ENCODE measurements at regions not wholly inside any gene's neighbourhood (a gene's known extent, or its start where the extent isn't known, plus 50 kb on each side); places are given as distances from the start of the nearest gene placed in this dataset.

DNA sequence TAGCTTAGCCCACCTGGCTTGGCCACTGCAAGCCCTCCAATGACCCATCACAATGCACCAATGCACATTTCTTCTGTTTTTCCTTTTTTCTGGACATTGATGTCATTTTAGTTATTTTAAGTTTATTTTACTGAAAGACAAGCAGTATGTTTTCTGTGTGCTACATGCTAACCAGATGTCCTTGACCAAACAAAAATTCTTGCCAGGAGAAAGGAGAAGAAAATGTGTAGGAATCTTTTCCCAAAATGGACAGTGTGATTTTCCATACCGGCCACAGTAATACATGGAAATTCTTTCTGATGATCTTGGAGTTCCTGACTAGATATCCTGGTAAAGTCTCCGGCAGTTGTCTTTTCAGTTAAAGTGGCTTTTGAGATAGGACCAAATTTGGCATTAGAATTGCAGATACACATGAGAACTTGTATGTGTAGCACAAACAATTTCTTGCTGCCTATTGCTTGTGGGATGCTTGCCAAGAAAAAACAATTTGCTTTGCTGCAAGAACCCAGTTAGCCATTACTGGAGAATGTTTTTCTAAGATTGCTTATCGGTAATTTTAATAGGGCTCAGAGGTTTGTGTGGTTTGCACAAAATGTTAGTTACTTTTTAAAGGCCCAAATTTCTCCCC lies 696.5 kb upstream of the CITED2 start:
- TF ChIP-seq, protein P1, sequence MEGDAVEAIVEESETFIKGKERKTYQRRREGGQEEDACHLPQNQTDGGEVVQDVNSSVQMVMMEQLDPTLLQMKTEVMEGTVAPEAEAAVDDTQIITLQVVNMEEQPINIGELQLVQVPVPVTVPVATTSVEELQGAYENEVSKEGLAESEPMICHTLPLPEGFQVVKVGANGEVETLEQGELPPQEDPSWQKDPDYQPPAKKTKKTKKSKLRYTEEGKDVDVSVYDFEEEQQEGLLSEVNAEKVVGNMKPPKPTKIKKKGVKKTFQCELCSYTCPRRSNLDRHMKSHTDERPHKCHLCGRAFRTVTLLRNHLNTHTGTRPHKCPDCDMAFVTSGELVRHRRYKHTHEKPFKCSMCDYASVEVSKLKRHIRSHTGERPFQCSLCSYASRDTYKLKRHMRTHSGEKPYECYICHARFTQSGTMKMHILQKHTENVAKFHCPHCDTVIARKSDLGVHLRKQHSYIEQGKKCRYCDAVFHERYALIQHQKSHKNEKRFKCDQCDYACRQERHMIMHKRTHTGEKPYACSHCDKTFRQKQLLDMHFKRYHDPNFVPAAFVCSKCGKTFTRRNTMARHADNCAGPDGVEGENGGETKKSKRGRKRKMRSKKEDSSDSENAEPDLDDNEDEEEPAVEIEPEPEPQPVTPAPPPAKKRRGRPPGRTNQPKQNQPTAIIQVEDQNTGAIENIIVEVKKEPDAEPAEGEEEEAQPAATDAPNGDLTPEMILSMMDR (IDR thresholded peaks at IDR 0.05): no peak
- TF ChIP-seq POLR2A (IDR thresholded peaks at IDR 0.05): no peak
